Tibial artery (tissue), 4 donors: ENCODE measurements at regions not wholly inside any gene's neighbourhood (a gene's known extent, or its start where the extent isn't known, plus 50 kb on each side); places are given as distances from the start of the nearest gene placed in this dataset.
A peak's percentile ranks its signal among the peaks of the same experiment; 100 is the strongest.

Source experiments
- DNase-seq, 2 donors: peaks; one replicate each; pipeline ENCODE4 v3.0.0-alpha.2; 2019
- H3K27ac ChIP-seq, 2 donors: fragments of 200-600 bp; sonication (generic) in 1 of 2; 1 replicate in 1 of 2; 2 replicates in 1 of 2; pipeline ENCODE4 v1.5.1; 2018 to 2019; ENCODE audit warnings: mild to moderate bottlenecking in 1 of 2
- H3K27me3 ChIP-seq, 2 donors: fragments of 200-600 bp; sonication (generic) in 1 of 2; one replicate each; pipeline versions ENCODE4 v1.5.1 to v1.6.0; 2016 to 2019
- H3K36me3 ChIP-seq, 3 donors: fragments of 200-600 bp; sonication (generic) in 2 of 3; one replicate each; pipeline ENCODE4 v1.5.1; 2016 to 2019; ENCODE audit warnings: mild to moderate bottlenecking in 2 of 3
- H3K4me1 ChIP-seq, 4 donors: fragments of 200-600 bp; sonication (generic) in 2 of 4; 1 replicate in 3 of 4; 2 replicates in 1 of 4; pipeline ENCODE4 v1.5.1; 2016 to 2019
- H3K4me3 ChIP-seq, 2 donors: fragments of 200-600 bp; sonication (generic) in 1 of 2; 1 replicate in 1 of 2; 2 replicates in 1 of 2; pipeline ENCODE4 v1.5.1; 2018 to 2019; ENCODE audit warnings: mild to moderate bottlenecking in 2 of 2
- H3K9me3 ChIP-seq, 3 donors: fragments of 200-600 bp; sonication (generic) in 1 of 3; one replicate each; pipeline ENCODE4 v1.5.1; 2016 to 2019
- CTCF ChIP-seq, 2 experiments: fragments of 200-600 bp in 1 of 2; fragments of 450-650 bp in 1 of 2; IDR thresholded peaks; one replicate each; pipeline ENCODE4 v1.5.1; 2017 to 2019; ENCODE audit warnings: antibody characterized with exemption in 2 of 2, mild to moderate bottlenecking in 1 of 2, moderate library complexity in 1 of 2
- intact Hi-C: fragments of 100-400 bp; cut with DNase I; formaldehyde crosslinking; loops from one replicate; pipeline ENCODE4 v1.15.0; 2023; ENCODE audit warnings: low total_unique reads

- H3K36me3 ChIP-seq, result no peaks in the 10 kb centered on the region
- H3K9me3 ChIP-seq, result no peaks in the 10 kb centered on the region
- no peak overlapping the region for H3K27ac ChIP-seq
- no peak overlapping the region for H3K4me3 ChIP-seq
- no peak for TF ChIP-seq CTCF (IDR thresholded peaks at IDR 0.05)
- intact Hi-C loops, result no loop called here
- H3K4me1 ChIP-seq, result peaks cover 0 to 15% (median 0%) of the 10 kb centered on the region in 4 donors
- H3K27me3 ChIP-seq, result no peaks in the 10 kb centered on the region
- DNase-seq, result no peak
These were observed 711.7 kb downstream of the BRD1 start for GRCh38 chr22:49116021-49116420.

- intact Hi-C loops, result no loop called here
- H3K4me3 ChIP-seq, result no peak overlapping the region
- H3K4me1 ChIP-seq, result peaks cover 0 to 11% (median 0%) of the 10 kb centered on the region in 4 donors
- TF ChIP-seq CTCF (IDR thresholded peaks at IDR 0.05), result no peak
- no peak for DNase-seq
- no peaks in the 10 kb centered on the region for H3K36me3 ChIP-seq
- no peak overlapping the region for H3K27ac ChIP-seq
- H3K27me3 ChIP-seq, result no peaks in the 10 kb centered on the region
- H3K9me3 ChIP-seq, result no peaks in the 10 kb centered on the region
These were observed 712.5 kb downstream of the BRD1 start for GRCh38 chr22:49115197-49115596.

GRCh38 chr22:49113758-49114157 is 713.9 kb downstream of the BRD1 start:
- Histone ChIP-seq H3K9me3 (no peaks in the 10 kb centered on the region), H3K4me1 (no peaks in the 10 kb centered on the region), H3K36me3 (no peaks in the 10 kb centered on the region), H3K4me3 (no peak overlapping the region), H3K27ac (no peak overlapping the region), H3K27me3 (peaks cover 0 to 5% of the 10 kb centered on the region in 2 donors)
- TF ChIP-seq CTCF (IDR thresholded peaks at IDR 0.05), result no peak
- DNase-seq, result no peak
- intact Hi-C loops, result no loop called here

GRCh38 chr22:49112661-49113626 is 714.7 kb downstream of the BRD1 start:
- intact Hi-C loops, result no loop called here
- TF ChIP-seq CTCF (IDR thresholded peaks at IDR 0.05), result no peak
- Histone ChIP-seq H3K4me3 (no peak overlapping the region), H3K36me3 (no peaks in the 10 kb centered on the region), H3K27me3 (peaks cover 0 to 5% of the 10 kb centered on the region in 2 donors), H3K27ac (no peak overlapping the region), H3K9me3 (no peaks in the 10 kb centered on the region), H3K4me1 (no peaks in the 10 kb centered on the region)
- DNase-seq, result peak in 1 of 2 donors; percentile 52

GRCh38 chr22:49112176-49112575 is 715.5 kb downstream of the BRD1 start:
- no peak overlapping the region for H3K4me3 ChIP-seq
- DNase-seq, result no peak
- H3K9me3 ChIP-seq, result no peaks in the 10 kb centered on the region
- TF ChIP-seq CTCF (IDR thresholded peaks at IDR 0.05), result no peak
- H3K27ac ChIP-seq, result no peak overlapping the region
- H3K27me3 ChIP-seq, result peaks cover 0 to 5% of the 10 kb centered on the region in 2 donors
- no peaks in the 10 kb centered on the region for H3K36me3 ChIP-seq
- intact Hi-C loops, result no loop called here
- no peaks in the 10 kb centered on the region for H3K4me1 ChIP-seq
